ENCODE measurements at regions not wholly inside any gene's neighbourhood (a gene's known extent, or its start where the extent isn't known, plus 50 kb on each side); places are given as distances from the start of the nearest gene placed in this dataset.

- no peak for TF ChIP-seq FOSL2 (IDR thresholded peaks at IDR 0.05)
- no peak for TF ChIP-seq FOSL2 (CRISPR knock-in tag; IDR thresholded peaks at IDR 0.05)
- TF ChIP-seq MAX (IDR thresholded peaks at IDR 0.05) = no peak
- no peak for TF ChIP-seq REST (IDR thresholded peaks at IDR 0.05)
- no peak for TF ChIP-seq ELK1 (IDR thresholded peaks at IDR 0.05; ENCODE audit: low read depth, low read length)
- TF ChIP-seq NFE2L2 (conservative IDR thresholded peaks at IDR 0.05; ENCODE audit: low read length) = no peak
- no peak for TF ChIP-seq CTCF (IDR thresholded peaks at IDR 0.05)
- no peak for TF ChIP-seq RFX5 (IDR thresholded peaks at IDR 0.05)
- TF ChIP-seq JUN (IDR thresholded peaks at IDR 0.05) = no peak
- TF ChIP-seq KDM1A (IDR thresholded peaks at IDR 0.05; ENCODE audit: low read depth) = no peak
- no peak for TF ChIP-seq POLR2A (IDR thresholded peaks at IDR 0.05; ENCODE audit: low read length)
- TF ChIP-seq HDAC2 (IDR thresholded peaks at IDR 0.05) = no peak
- no peak for TF ChIP-seq MAZ (IDR thresholded peaks at IDR 0.05; ENCODE audit: borderline replicate concordance, low read depth, low read length)
- no peak for TF ChIP-seq HES2 (IDR thresholded peaks at IDR 0.05)
- TF ChIP-seq HMGXB4 (CRISPR knock-in tag; IDR thresholded peaks at IDR 0.05; ENCODE audit: borderline replicate concordance) = no peak
Observed at GRCh38 chrX:63258144-63258543, 93.0 kb downstream of the SPIN4 start.

All from A549 (cell line).